AG04450 (cell line): ENCODE measurements at regions not wholly inside any gene's neighbourhood (a gene's known extent, or its start where the extent isn't known, plus 50 kb on each side); places are given as distances from the start of the nearest gene placed in this dataset.

Experiments used
- CTCF ChIA-PET: fragments of 300-600, 350-600 bp; formaldehyde crosslinking; extraction: SDS; loops from one replicate; lab custom pipeline; 2022; ENCODE audit warnings: antibody characterized with exemption, inconsistent platforms; lab: Charles Lee
- POLR2A ChIA-PET: fragments of 350-600 bp; formaldehyde crosslinking; extraction: SDS; loops from one replicate; lab custom pipeline; 2021; ENCODE audit warnings: antibody characterized with exemption, inconsistent platforms; lab: Yijun Ruan, JAX
- DNase-seq: peaks from one replicate; pipeline ENCODE4 v3.0.0-alpha.2; 2011; ENCODE audit warnings: low read depth, low spot score
- H3K27ac ChIP-seq: one replicate; pipeline ENCODE4 v1.5.1; 2012; ENCODE audit warnings: low read depth, low read length, control low read depth
- H3K27me3 ChIP-seq: one replicate; pipeline ENCODE4 v1.6.0; 2012; ENCODE audit warnings: low read length; ENCODE audit not compliant: control insufficient read depth, insufficient read depth
- H3K4me3 ChIP-seq: 2 replicates; pipeline ENCODE4 v1.5.1; 2011; ENCODE audit warnings: mild to moderate bottlenecking, low read depth, low read length, control low read depth
- H3K9me3 ChIP-seq: 2 replicates; pipeline ENCODE4 v1.5.1; 2012; ENCODE audit warnings: low read length; ENCODE audit not compliant: control insufficient read depth, insufficient read depth
- CTCF ChIP-seq: IDR thresholded peaks from 2 replicates; pipeline ENCODE4 v1.5.1; 2011; ENCODE audit warnings: low read depth, low read length, control low read depth, inconsistent platforms

- TF ChIP-seq CTCF, result no peak
- Histone ChIP-seq H3K9me3 (no peaks in the 10 kb centered on the region), H3K4me3 (no peak overlapping the region), H3K27me3 (no peaks in the 10 kb centered on the region), H3K27ac (no peak overlapping the region)
- POLR2A ChIA-PET, result no interaction called here
- no peak for DNase-seq
- CTCF ChIA-PET, result interaction anchor here (1.4 to 1.6 kb wide), 3 partner anchors 10 to 650 kb away, joined by 3 to 5 read pairs (median 5); no protein-coding TSS in a partner anchor
Measured at GRCh38 chr6:12235341-12235740, 54.8 kb upstream of the EDN1 start.

GRCh38 chr6:12238219-12238618 is 51.9 kb upstream of the EDN1 start:
- Histone ChIP-seq H3K27ac (no peak overlapping the region), H3K27me3 (no peaks in the 10 kb centered on the region), H3K4me3 (no peak overlapping the region), H3K9me3 (no peaks in the 10 kb centered on the region)
- DNase-seq, result no peak
- TF ChIP-seq CTCF, result no peak
- CTCF ChIA-PET, result interaction anchor here (0.9 kb wide), 1 partner anchor 653 kb away, joined by 3 read pairs; no protein-coding TSS in a partner anchor
- POLR2A ChIA-PET, result no interaction called here
